OCI-LY3 (cell line): ENCODE measurements at regions not wholly inside any gene's neighbourhood (a gene's known extent, or its start where the extent isn't known, plus 50 kb on each side); places are given as distances from the start of the nearest gene placed in this dataset.

Experiments used
- CTCF ChIP-seq: fragments of 200-600, 300-600 bp; sonication (generic); IDR thresholded peaks from 2 replicates; pipeline ENCODE4 v1.5.1; 2014; ENCODE audit warnings: antibody characterized with exemption, low read length, low read depth
- EZH2phosphoT487 ChIP-seq: fragments of 200-600 bp; shearing (Covaris generic); IDR thresholded peaks from 2 replicates; pipeline ENCODE4 v1.6.1; 2018; ENCODE audit warnings: antibody characterized with exemption, mixed run types, low read depth

- TF ChIP-seq CTCF: no peak
- TF ChIP-seq EZH2phosphoT487: no peak
These were observed 1698.3 kb downstream of the STIM2 start for GRCh38 chr4:28558895-28559294.
